Fibroblast of lung (primary cell): ENCODE measurements at regions not wholly inside any gene's neighbourhood (a gene's known extent, or its start where the extent isn't known, plus 50 kb on each side); places are given as distances from the start of the nearest gene placed in this dataset.

ENCODE experiments used
- DNase-seq, 2 donors: peaks; one replicate each; pipeline versions ENCODE4 v3.0.0 to v3.0.0-alpha.2; 2010; ENCODE audit warnings: low read depth in 2 of 2
- H2AFZ ChIP-seq: 2 replicates; pipeline ENCODE4 v1.5.1; 2012; ENCODE audit warnings: low read length, control low read depth, inconsistent platforms
- H3K27ac ChIP-seq: 2 replicates; pipeline ENCODE4 v1.5.1; 2011; ENCODE audit warnings: low read length, control low read depth; ENCODE audit not compliant: insufficient read depth
- H3K27me3 ChIP-seq: 2 replicates; pipeline ENCODE4 v1.5.1; 2011; ENCODE audit warnings: mild to moderate bottlenecking, low read length; ENCODE audit not compliant: control insufficient read depth, insufficient read depth
- H3K36me3 ChIP-seq: 2 replicates; pipeline ENCODE4 v1.5.1; 2011; ENCODE audit warnings: low read length; ENCODE audit not compliant: control insufficient read depth, insufficient read depth
- H3K4me1 ChIP-seq: 2 replicates; pipeline ENCODE4 v1.5.1; 2011; ENCODE audit warnings: low read length; ENCODE audit not compliant: control insufficient read depth, insufficient read depth; ENCODE audit errors: extremely low read depth
- H3K4me2 ChIP-seq: 2 replicates; pipeline ENCODE4 v1.5.1; 2011; ENCODE audit warnings: low read length, control low read depth; ENCODE audit not compliant: insufficient read depth; ENCODE audit errors: extremely low read depth
- H3K4me3 ChIP-seq, 4 experiments: fragments of 200-600 bp in 1 of 4; sonication (generic) in 1 of 4; replicated peaks in 1 of 4; 2 replicates each; pipeline ENCODE4 v1.5.1; 2011 to 2016; ENCODE audit warnings: low read length in 4 of 4, low read depth in 3 of 4, mild to moderate bottlenecking in 3 of 4, control low read depth in 2 of 4, inconsistent platforms in 1 of 4, mixed read lengths in 1 of 4; ENCODE audit not compliant: insufficient read depth in 1 of 4; ENCODE audit errors: control extremely low read depth in 1 of 4
- H3K79me2 ChIP-seq: 2 replicates; pipeline ENCODE4 v1.5.1; 2012; ENCODE audit warnings: mild to moderate bottlenecking, low read length, inconsistent platforms; ENCODE audit not compliant: control insufficient read depth, insufficient read depth
- H3K9ac ChIP-seq: 2 replicates; pipeline ENCODE4 v1.5.1; 2011; ENCODE audit warnings: mild to moderate bottlenecking, low read length, control low read depth; ENCODE audit not compliant: insufficient read depth
- H3K9me3 ChIP-seq: 2 replicates; pipeline ENCODE4 v1.5.1; 2012; ENCODE audit warnings: low read depth, low read length; ENCODE audit not compliant: control insufficient read depth, insufficient read depth
- H4K20me1 ChIP-seq: 2 replicates; pipeline ENCODE4 v1.5.1; 2011; ENCODE audit warnings: low read length; ENCODE audit not compliant: control insufficient read depth, insufficient read depth; ENCODE audit errors: extremely low read depth
- EZH2 ChIP-seq: IDR thresholded peaks from 2 replicates; pipeline ENCODE4 v1.5.1; 2012; ENCODE audit warnings: low read length, control low read depth, mild to moderate bottlenecking; ENCODE audit errors: missing control alignments
- TF ChIP-seq, protein P1 (sequence below), 2 donors: IDR thresholded peaks in 1 of 2; conservative IDR thresholded peaks in 1 of 2; 1 replicate in 1 of 2; 2 replicates in 1 of 2; pipeline ENCODE4 v1.5.1; 2011 to 2012; ENCODE audit warnings: low read length in 2 of 2, control low read depth in 1 of 2, inconsistent platforms in 1 of 2, low read depth in 1 of 2, mild to moderate bottlenecking in 1 of 2

- no peak for TF ChIP-seq EZH2
- TF ChIP-seq, protein P1, sequence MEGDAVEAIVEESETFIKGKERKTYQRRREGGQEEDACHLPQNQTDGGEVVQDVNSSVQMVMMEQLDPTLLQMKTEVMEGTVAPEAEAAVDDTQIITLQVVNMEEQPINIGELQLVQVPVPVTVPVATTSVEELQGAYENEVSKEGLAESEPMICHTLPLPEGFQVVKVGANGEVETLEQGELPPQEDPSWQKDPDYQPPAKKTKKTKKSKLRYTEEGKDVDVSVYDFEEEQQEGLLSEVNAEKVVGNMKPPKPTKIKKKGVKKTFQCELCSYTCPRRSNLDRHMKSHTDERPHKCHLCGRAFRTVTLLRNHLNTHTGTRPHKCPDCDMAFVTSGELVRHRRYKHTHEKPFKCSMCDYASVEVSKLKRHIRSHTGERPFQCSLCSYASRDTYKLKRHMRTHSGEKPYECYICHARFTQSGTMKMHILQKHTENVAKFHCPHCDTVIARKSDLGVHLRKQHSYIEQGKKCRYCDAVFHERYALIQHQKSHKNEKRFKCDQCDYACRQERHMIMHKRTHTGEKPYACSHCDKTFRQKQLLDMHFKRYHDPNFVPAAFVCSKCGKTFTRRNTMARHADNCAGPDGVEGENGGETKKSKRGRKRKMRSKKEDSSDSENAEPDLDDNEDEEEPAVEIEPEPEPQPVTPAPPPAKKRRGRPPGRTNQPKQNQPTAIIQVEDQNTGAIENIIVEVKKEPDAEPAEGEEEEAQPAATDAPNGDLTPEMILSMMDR (conservative IDR thresholded peaks at IDR 0.05 in 1 of 2, IDR thresholded peaks at IDR 0.05 in 1 of 2; ENCODE audit: low read depth in 1 of 2, low read length in 2 of 2): no peak
- Histone ChIP-seq H2AFZ (no peak overlapping the region), H3K4me2 (no peak overlapping the region)
Measured at GRCh38 chr4:111601671-111602070, 543.6 kb upstream of the FAM241A start.

DNA sequence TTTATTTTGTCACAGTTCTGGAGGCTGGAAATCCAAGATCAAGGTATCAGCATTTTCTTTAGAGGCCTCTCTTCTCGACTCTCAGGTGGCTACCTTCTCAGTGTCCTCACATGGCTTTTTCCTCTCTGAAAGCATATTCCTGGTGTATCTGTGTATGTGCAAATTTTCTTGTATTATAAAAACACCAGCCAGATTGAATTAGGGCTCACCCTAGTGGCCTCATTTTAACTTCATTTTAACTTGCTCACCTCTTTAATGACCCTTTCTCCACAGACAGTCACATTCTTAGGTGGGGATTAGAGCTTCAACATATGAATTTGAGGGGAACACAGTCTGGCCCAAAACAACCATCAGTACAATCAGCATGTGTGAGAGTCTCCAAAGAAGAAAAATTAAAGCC lies 542.4 kb upstream of the FAM241A start:
- no peak overlapping the region for H2AFZ ChIP-seq

More at GRCh38 chr4:111601671-111602070, 543.6 kb upstream of the FAM241A start:
- no peaks in the 10 kb centered on the region for H3K9me3 ChIP-seq
- no peak overlapping the region for H3K4me3 ChIP-seq
- H3K9ac ChIP-seq: no peak overlapping the region
- no peaks in the 10 kb centered on the region for H3K27me3 ChIP-seq
- no peaks in the 10 kb centered on the region for H3K4me1 ChIP-seq
- no peaks in the 10 kb centered on the region for H3K79me2 ChIP-seq
- no peak overlapping the region for H3K27ac ChIP-seq
- peak in 1 of 2 donors; percentile 5 for DNase-seq
- H4K20me1 ChIP-seq: no peaks in the 10 kb centered on the region
- H3K36me3 ChIP-seq: no peaks in the 10 kb centered on the region

GRCh38 chr4:111605111-111605510 lies 540.1 kb upstream of the FAM241A start:
- Histone ChIP-seq H4K20me1 (no peaks in the 10 kb centered on the region), H3K36me3 (no peaks in the 10 kb centered on the region), H3K4me2 (no peak overlapping the region), H3K9me3 (no peaks in the 10 kb centered on the region), H3K4me3 (no peak overlapping the region), H3K27ac (no peak overlapping the region), H3K9ac (no peak overlapping the region), H2AFZ (no peak overlapping the region), H3K27me3 (no peaks in the 10 kb centered on the region), H3K4me1 (no peaks in the 10 kb centered on the region), H3K79me2 (no peaks in the 10 kb centered on the region)
- no peak for DNase-seq
- TF ChIP-seq, protein P1 (conservative IDR thresholded peaks at IDR 0.05 in 1 of 2, IDR thresholded peaks at IDR 0.05 in 1 of 2; ENCODE audit: low read depth in 1 of 2, low read length in 2 of 2): no peak
- no peak for TF ChIP-seq EZH2

More for the DNA sequence above, 542.4 kb upstream of the FAM241A start:
- H3K79me2 ChIP-seq: no peaks in the 10 kb centered on the region
- no peak overlapping the region for H3K9ac ChIP-seq
- H3K27ac ChIP-seq: no peak overlapping the region
- no peaks in the 10 kb centered on the region for H3K27me3 ChIP-seq
- H3K9me3 ChIP-seq: no peaks in the 10 kb centered on the region
- no peaks in the 10 kb centered on the region for H4K20me1 ChIP-seq
- no peak overlapping the region for H3K4me3 ChIP-seq
- H3K36me3 ChIP-seq: no peaks in the 10 kb centered on the region
- H3K4me2 ChIP-seq: no peak overlapping the region
- TF ChIP-seq EZH2: no peak
- TF ChIP-seq, protein P1 (conservative IDR thresholded peaks at IDR 0.05 in 1 of 2, IDR thresholded peaks at IDR 0.05 in 1 of 2; ENCODE audit: low read depth in 1 of 2, low read length in 2 of 2): no peak
- DNase-seq: peak; percentile 11 to 12
- H3K4me1 ChIP-seq: no peaks in the 10 kb centered on the region
